GM12878 (cell line): ENCODE measurements at regions not wholly inside any gene's neighbourhood (a gene's known extent, or its start where the extent isn't known, plus 50 kb on each side); places are given as distances from the start of the nearest gene placed in this dataset.

Experiments used
- BHLHE40 ChIP-seq, 2 experiments: fragments of 450-650 bp in 1 of 2; IDR thresholded peaks; 2 replicates each; pipeline ENCODE4 v1.6.1; 2011 to 2017; ENCODE audit warnings: low read depth in 2 of 2, borderline replicate concordance in 1 of 2, improper control_type of control experiment in 1 of 2, low read length in 1 of 2, mild to moderate bottlenecking in 1 of 2
- CBX5 ChIP-seq: sonication (generic); IDR thresholded peaks from 2 replicates; pipeline ENCODE4 v1.6.1; 2016; ENCODE audit warnings: low read depth, moderate library complexity, mild to moderate bottlenecking, inconsistent platforms
- SREBF1 ChIP-seq: IDR thresholded peaks from 2 replicates; pipeline ENCODE4 v1.6.1; 2012; ENCODE audit warnings: mild to moderate bottlenecking, low read length

DNA sequence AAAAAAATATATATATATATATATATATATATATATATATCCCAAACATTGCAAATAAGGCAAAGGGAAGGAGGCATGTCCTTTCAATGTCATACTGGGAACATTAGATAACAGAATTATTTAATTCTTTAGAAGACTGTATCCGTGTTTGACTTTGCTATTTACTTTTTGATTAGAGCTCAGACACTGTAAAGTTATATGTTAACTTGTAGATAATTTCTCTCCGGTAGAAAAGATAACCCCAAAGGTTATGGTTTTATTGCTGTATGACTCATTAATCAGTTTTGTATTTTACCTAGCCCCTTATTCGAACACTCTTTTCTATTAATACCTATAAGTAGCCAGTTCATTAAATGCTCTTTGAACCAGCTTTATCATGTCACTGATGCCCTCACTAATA, 150.6 kb upstream of the DUSP21 start:
- TF ChIP-seq BHLHE40 (IDR thresholded peaks at IDR 0.05; ENCODE audit: borderline replicate concordance in 1 of 2, low read depth in 2 of 2, low read length in 1 of 2) (no peak), SREBF1 (no peak), CBX5 (no peak)
